GM12891 (cell line): ENCODE measurements at regions not wholly inside any gene's neighbourhood (a gene's known extent, or its start where the extent isn't known, plus 50 kb on each side); places are given as distances from the start of the nearest gene placed in this dataset.

Experiments used
- POLR2A ChIP-seq: IDR thresholded peaks from 2 replicates; pipeline ENCODE4 v1.6.1; 2011; ENCODE audit warnings: low read depth, low read length, control low read depth
- POLR2AphosphoS5 ChIP-seq: IDR thresholded peaks from 2 replicates; pipeline ENCODE4 v1.6.1; 2011; ENCODE audit warnings: low read depth, low read length, control low read depth

DNA sequence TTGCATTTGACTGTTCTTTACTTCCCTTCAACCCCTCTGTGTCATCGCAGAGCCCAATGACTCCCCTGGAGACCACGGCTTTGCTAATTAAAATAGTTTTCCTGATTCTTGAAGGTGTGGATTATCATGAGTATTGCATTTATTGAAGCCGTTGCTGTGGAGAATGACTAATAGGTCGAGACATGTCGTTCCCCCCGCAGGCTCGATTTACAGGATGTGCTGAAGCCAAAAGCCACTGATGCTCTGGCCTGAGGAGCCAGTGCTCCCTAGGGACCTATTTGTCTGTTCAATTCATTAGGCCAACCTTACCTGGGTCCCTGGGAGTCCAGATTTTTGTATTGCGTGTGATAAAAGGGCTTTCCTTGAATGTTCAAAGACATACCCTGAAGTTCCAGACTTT is 102.3 kb downstream of the NPTX2 start:
- no peak for TF ChIP-seq POLR2AphosphoS5
- no peak for TF ChIP-seq POLR2A
